Stomach (tissue), 4 donors: ENCODE measurements at regions not wholly inside any gene's neighbourhood (a gene's known extent, or its start where the extent isn't known, plus 50 kb on each side); places are given as distances from the start of the nearest gene placed in this dataset.

Experiments used
- EP300 ChIP-seq: sonication (generic); formaldehyde crosslinking; IDR thresholded peaks from one replicate; pipeline ENCODE4 v1.6.1; 2017; ENCODE audit warnings: antibody characterized with exemption
- POLR2A ChIP-seq, 4 donors: fragments of 450-650 bp; IDR thresholded peaks; one replicate each; pipeline ENCODE4 v1.6.1; 2016; ENCODE audit warnings: antibody characterized with exemption in 4 of 4, control low read depth in 2 of 4, mild to moderate bottlenecking in 1 of 4, moderate library complexity in 1 of 4
- POLR2AphosphoS5 ChIP-seq, 3 donors: sonication (generic); formaldehyde crosslinking; IDR thresholded peaks; one replicate each; pipeline ENCODE4 v1.6.1; 2016; ENCODE audit warnings: antibody characterized with exemption in 3 of 3
- TF ChIP-seq, protein P1 (sequence below), 7 experiments: fragments of 450-650 bp in 4 of 7; fragments of 200-600 bp in 3 of 7; sonication (generic) in 3 of 7; IDR thresholded peaks; one replicate each; pipeline ENCODE4 v1.5.1; 2016 to 2019; ENCODE audit warnings: antibody characterized with exemption in 7 of 7, control low read depth in 2 of 7, mild to moderate bottlenecking in 1 of 7

DNA sequence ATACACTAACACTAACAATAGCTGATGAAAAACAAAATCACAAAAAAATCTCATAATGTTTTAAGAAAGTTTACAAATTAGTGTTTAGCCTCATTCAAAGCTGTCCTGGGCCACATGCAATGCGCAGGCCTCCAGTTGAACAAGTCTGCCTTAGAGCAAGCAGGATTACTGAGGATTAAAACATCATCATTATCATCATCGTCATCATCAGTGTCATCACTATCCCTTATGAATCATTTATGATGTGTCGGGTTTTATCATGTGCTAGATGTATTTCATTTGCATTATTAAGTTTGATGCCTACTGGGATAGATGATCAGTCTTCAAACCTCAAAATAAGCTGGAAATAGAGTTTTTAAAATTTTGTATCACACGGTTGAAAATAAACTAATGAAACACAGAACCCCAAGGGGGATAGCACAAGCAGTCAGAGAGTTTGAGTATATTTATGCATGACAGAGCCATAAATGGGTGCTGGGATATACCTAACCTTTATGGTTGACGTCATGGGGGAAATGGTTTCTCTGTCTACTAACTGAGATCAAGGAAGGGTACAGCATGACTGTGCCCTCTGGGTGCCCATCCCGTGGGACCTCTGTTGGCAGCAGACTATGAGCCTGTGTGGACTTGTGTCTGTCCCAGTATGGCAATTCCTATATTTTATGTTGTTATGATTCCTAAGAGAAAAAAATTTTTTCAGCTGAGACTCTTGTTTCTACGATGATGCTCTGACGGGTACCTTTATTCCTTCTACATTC lies 150.3 kb upstream of the ADRA1B start:
- TF ChIP-seq POLR2A (IDR thresholded peaks at IDR 0.05) (no peak), POLR2AphosphoS5 (IDR thresholded peaks at IDR 0.05) (no peak), EP300 (no peak)
- TF ChIP-seq, protein P1, sequence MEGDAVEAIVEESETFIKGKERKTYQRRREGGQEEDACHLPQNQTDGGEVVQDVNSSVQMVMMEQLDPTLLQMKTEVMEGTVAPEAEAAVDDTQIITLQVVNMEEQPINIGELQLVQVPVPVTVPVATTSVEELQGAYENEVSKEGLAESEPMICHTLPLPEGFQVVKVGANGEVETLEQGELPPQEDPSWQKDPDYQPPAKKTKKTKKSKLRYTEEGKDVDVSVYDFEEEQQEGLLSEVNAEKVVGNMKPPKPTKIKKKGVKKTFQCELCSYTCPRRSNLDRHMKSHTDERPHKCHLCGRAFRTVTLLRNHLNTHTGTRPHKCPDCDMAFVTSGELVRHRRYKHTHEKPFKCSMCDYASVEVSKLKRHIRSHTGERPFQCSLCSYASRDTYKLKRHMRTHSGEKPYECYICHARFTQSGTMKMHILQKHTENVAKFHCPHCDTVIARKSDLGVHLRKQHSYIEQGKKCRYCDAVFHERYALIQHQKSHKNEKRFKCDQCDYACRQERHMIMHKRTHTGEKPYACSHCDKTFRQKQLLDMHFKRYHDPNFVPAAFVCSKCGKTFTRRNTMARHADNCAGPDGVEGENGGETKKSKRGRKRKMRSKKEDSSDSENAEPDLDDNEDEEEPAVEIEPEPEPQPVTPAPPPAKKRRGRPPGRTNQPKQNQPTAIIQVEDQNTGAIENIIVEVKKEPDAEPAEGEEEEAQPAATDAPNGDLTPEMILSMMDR (IDR thresholded peaks at IDR 0.05), result no peak
